ENCODE measurements at regions not wholly inside any gene's neighbourhood (a gene's known extent, or its start where the extent isn't known, plus 50 kb on each side); places are given as distances from the start of the nearest gene placed in this dataset.

DNA sequence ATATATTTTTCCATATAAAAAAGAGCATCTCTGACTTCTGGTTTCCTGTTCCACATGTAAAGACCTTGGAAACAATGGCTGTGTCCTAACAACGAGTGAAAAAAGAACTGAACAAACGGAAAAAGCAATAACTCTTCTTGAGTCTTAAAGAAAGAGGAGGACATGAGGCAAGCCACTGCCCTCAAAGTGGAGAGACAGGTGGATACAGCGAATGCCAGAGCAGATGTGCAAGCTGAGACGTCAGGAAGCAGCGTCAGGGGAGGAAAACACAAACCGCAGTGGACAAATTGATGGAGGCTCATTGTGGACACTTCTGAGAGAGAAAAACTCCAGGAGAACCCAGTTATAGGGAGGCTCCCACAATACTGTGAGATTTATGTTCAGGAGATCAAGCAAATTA, 208.0 kb upstream of the MME start:
- TF ChIP-seq POLR2AphosphoS5 (IDR thresholded peaks at IDR 0.05) = no peak
- TF ChIP-seq, protein P1, sequence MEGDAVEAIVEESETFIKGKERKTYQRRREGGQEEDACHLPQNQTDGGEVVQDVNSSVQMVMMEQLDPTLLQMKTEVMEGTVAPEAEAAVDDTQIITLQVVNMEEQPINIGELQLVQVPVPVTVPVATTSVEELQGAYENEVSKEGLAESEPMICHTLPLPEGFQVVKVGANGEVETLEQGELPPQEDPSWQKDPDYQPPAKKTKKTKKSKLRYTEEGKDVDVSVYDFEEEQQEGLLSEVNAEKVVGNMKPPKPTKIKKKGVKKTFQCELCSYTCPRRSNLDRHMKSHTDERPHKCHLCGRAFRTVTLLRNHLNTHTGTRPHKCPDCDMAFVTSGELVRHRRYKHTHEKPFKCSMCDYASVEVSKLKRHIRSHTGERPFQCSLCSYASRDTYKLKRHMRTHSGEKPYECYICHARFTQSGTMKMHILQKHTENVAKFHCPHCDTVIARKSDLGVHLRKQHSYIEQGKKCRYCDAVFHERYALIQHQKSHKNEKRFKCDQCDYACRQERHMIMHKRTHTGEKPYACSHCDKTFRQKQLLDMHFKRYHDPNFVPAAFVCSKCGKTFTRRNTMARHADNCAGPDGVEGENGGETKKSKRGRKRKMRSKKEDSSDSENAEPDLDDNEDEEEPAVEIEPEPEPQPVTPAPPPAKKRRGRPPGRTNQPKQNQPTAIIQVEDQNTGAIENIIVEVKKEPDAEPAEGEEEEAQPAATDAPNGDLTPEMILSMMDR (IDR thresholded peaks at IDR 0.05 in 8 of 11, conservative IDR thresholded peaks at IDR 0.05 in 3 of 11) = no peak
- no peak for TF ChIP-seq POLR2A (IDR thresholded peaks at IDR 0.05)

Data from spleen (tissue), 7 donors.